ENCODE measurements at regions not wholly inside any gene's neighbourhood (a gene's known extent, or its start where the extent isn't known, plus 50 kb on each side); places are given as distances from the start of the nearest gene placed in this dataset.

- no peak overlapping the region for H3K4me3 ChIP-seq (replicated peaks in 1 of 2; ENCODE audit: low read depth in 1 of 2, low read length in 2 of 2)
- H4K20me1 ChIP-seq (ENCODE audit: insufficient read depth): no peaks in the 10 kb centered on the region
- TF ChIP-seq REST (IDR thresholded peaks at IDR 0.05; ENCODE audit: low read depth): no peak
- TF ChIP-seq POLR2A (IDR thresholded peaks at IDR 0.05; ENCODE audit: borderline replicate concordance, extremely low read depth, insufficient read depth, insufficient read length): no peak
- no peak for TF ChIP-seq ATF3 (IDR thresholded peaks at IDR 0.05)
- no peak for TF ChIP-seq POLR2AphosphoS5 (IDR thresholded peaks at IDR 0.05; ENCODE audit: low read depth, low read length)
- TF ChIP-seq SIN3A (IDR thresholded peaks at IDR 0.05; ENCODE audit: low read depth): no peak
- no peak for TF ChIP-seq ZFX (IDR thresholded peaks at IDR 0.05)
- no peak for TF ChIP-seq ELF1 (IDR thresholded peaks at IDR 0.05; ENCODE audit: borderline replicate concordance, low read depth)
- TF ChIP-seq, protein P1, sequence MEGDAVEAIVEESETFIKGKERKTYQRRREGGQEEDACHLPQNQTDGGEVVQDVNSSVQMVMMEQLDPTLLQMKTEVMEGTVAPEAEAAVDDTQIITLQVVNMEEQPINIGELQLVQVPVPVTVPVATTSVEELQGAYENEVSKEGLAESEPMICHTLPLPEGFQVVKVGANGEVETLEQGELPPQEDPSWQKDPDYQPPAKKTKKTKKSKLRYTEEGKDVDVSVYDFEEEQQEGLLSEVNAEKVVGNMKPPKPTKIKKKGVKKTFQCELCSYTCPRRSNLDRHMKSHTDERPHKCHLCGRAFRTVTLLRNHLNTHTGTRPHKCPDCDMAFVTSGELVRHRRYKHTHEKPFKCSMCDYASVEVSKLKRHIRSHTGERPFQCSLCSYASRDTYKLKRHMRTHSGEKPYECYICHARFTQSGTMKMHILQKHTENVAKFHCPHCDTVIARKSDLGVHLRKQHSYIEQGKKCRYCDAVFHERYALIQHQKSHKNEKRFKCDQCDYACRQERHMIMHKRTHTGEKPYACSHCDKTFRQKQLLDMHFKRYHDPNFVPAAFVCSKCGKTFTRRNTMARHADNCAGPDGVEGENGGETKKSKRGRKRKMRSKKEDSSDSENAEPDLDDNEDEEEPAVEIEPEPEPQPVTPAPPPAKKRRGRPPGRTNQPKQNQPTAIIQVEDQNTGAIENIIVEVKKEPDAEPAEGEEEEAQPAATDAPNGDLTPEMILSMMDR (IDR thresholded peaks at IDR 0.05 in 2 of 3, conservative IDR thresholded peaks at IDR 0.05 in 1 of 3; ENCODE audit: borderline replicate concordance in 1 of 3, insufficient read depth in 1 of 3, low read depth in 2 of 3, low read length in 2 of 3): no peak
- TF ChIP-seq CBX3 (IDR thresholded peaks at IDR 0.05; ENCODE audit: low read depth): no peak
- TF ChIP-seq CEBPB (IDR thresholded peaks at IDR 0.05; ENCODE audit: low read depth): no peak
- H3K27me3 ChIP-seq (ENCODE audit: insufficient read depth, low read length): no peaks in the 10 kb centered on the region
- no peak overlapping the region for H3K9ac ChIP-seq (ENCODE audit: low read length)
- ATAC-seq: no peak
- H3K79me2 ChIP-seq (ENCODE audit: insufficient read depth, low read length): no peaks in the 10 kb centered on the region
- no peak overlapping the region for H3K4me2 ChIP-seq (ENCODE audit: low read length)
- no peak for DNase-seq (ENCODE audit: low read depth, low spot score)
- intact Hi-C loops (cut with micrococcal nuclease): no loop called here
- ChIA-PET RAD21 (ENCODE audit: low non-redundant PET in 1 of 2, low total read pairs in 2 of 2, uncharacterized antibody in 2 of 2, unreplicated experiment in 2 of 2) (no interaction called here), CTCF (no interaction called here), POLR2A (no interaction called here)
- H3K9me2 ChIP-seq (ENCODE audit: insufficient read depth): no peaks in the 10 kb centered on the region
- H3K36me3 ChIP-seq (ENCODE audit: control insufficient read depth in 1 of 2, insufficient read depth in 2 of 2, low read length in 2 of 2): no peaks in the 10 kb centered on the region
- peaks cover 13 to 24% of the 10 kb centered on the region in 2 experiments for H3K4me1 ChIP-seq (ENCODE audit: control insufficient read depth in 1 of 2, insufficient read depth in 2 of 2, low read length in 2 of 2)
- BruUV-seq (replicated peaks): no TSS peak
- H2AFZ ChIP-seq (ENCODE audit: low read depth, low read length, poor library complexity, severe bottlenecking): no peak overlapping the region
- H3K27ac ChIP-seq (ENCODE audit: low read depth, low read length): no peak overlapping the region
- no peaks in the 10 kb centered on the region for H3K9me3 ChIP-seq (ENCODE audit: control insufficient read depth in 1 of 2, insufficient read depth in 1 of 2, low read depth in 1 of 2, low read length in 2 of 2)
Measured at GRCh38 chr3:159858650-159859049, 130.0 kb upstream of the IL12A start.

All from HCT116 (cell line).